ENCODE measurements at regions not wholly inside any gene's neighbourhood (a gene's known extent, or its start where the extent isn't known, plus 50 kb on each side); places are given as distances from the start of the nearest gene placed in this dataset.
A peak's percentile ranks its signal among the peaks of the same experiment; 100 is the strongest.

DNA sequence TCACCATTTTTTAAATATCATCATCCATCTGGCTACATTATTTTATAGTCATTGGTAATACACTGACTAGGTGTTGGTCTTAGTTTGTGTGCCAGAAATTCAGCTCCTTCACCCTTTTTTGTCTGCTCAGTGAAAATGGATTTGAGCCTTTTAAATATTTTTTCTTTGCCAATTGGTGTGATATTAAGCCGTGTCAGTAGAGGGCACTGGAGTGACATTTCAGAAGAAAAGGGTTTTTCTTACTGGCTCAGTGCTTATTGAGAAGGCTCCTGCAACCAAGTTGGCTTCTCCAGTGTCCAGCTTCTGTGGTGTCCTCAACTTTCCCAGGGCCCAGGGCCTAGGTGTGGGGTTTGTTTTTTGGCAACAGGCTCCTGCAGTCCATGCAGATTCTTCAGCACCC is 546.6 kb downstream of the DACH1 start:
- Histone ChIP-seq H3K36me3 (ENCODE audit: insufficient read depth, low read length) (no peaks in the 10 kb centered on the region), H3F3A (ENCODE audit: insufficient read depth, low read length, poor library complexity, severe bottlenecking) (no peaks in the 10 kb centered on the region), H3K79me2 (replicated peaks; ENCODE audit: insufficient read depth, low read length) (no peaks in the 10 kb centered on the region), H3K27ac (ENCODE audit: low read length) (no peak overlapping the region), H2AFZ (ENCODE audit: low read depth, low read length) (no peak overlapping the region), H3K27me3 (ENCODE audit: insufficient read depth, low read depth, low read length) (no peaks in the 10 kb centered on the region), H3K9ac (ENCODE audit: low read length) (no peak overlapping the region), H3K9me2 (ENCODE audit: insufficient read depth, low read length) (no peaks in the 10 kb centered on the region), H3K9me3 (ENCODE audit: low read length) (peaks cover 3% of the 10 kb centered on the region), H3K4me2 (ENCODE audit: low read length) (no peak overlapping the region), H4K20me1 (ENCODE audit: insufficient read depth) (no peaks in the 10 kb centered on the region), H3K4me3 (ENCODE audit: low read length) (no peak overlapping the region)
- TF ChIP-seq MXI1 (conservative IDR thresholded peaks at IDR 0.05; ENCODE audit: poor library complexity, severe bottlenecking), result no peak
- TF ChIP-seq EZH2 (IDR thresholded peaks at IDR 0.05; ENCODE audit: borderline replicate concordance, insufficient read depth, low read length, poor library complexity, severe bottlenecking), result no peak
- TF ChIP-seq TAF1 (IDR thresholded peaks at IDR 0.05; ENCODE audit: low read depth), result no peak

DNA sequence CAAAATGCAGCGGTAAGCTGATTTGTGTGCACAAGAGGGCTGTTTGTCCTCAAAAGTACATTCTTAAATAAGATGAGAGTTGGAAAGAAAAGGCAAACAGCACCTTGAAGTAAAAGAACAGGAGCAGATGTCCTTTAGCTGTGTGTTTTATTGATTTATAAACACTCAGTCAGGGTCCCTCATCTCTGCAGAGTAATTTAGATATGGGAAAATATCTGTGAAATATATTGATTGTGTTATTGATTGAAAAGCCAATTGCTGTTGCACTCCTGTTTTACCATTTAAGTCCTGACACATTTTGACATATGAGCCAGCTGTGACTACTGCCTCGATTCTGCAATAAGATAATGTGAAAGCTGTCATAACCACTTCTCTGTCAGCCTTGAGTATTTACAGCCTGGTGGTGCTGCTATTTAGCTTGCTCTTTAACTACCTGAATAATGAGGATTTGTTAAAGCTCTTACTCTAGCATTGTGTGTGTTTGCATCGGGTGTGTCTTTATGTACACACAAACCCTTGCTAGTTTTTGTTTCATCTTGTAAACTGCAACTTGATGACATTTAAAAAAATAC is 550.1 kb downstream of the DACH1 start:
- Histone ChIP-seq H3K36me3 (ENCODE audit: insufficient read depth, low read length) (no peaks in the 10 kb centered on the region), H3K27ac (ENCODE audit: low read length) (no peak overlapping the region), H3K27me3 (ENCODE audit: insufficient read depth, low read depth, low read length) (no peaks in the 10 kb centered on the region), H2AFZ (ENCODE audit: low read depth, low read length) (no peak overlapping the region), H3F3A (ENCODE audit: insufficient read depth, low read length, poor library complexity, severe bottlenecking) (no peaks in the 10 kb centered on the region), H4K20me1 (ENCODE audit: insufficient read depth) (no peaks in the 10 kb centered on the region), H3K79me2 (replicated peaks; ENCODE audit: insufficient read depth, low read length) (no peaks in the 10 kb centered on the region), H3K4me2 (ENCODE audit: low read length) (no peak overlapping the region), H3K9me2 (ENCODE audit: insufficient read depth, low read length) (no peaks in the 10 kb centered on the region), H3K4me3 (ENCODE audit: low read length) (no peak overlapping the region), H3K9me3 (ENCODE audit: low read length) (peaks cover 3% of the 10 kb centered on the region), H3K9ac (ENCODE audit: low read length) (no peak overlapping the region)
- TF ChIP-seq SMC3 (conservative IDR thresholded peaks at IDR 0.05; ENCODE audit: poor library complexity) (no peak), MXI1 (conservative IDR thresholded peaks at IDR 0.05; ENCODE audit: poor library complexity, severe bottlenecking) (no peak), TAF1 (IDR thresholded peaks at IDR 0.05; ENCODE audit: low read depth) (no peak), REST (IDR thresholded peaks at IDR 0.05; ENCODE audit: borderline replicate concordance) (no peak), EP300 (conservative IDR thresholded peaks at IDR 0.05; ENCODE audit: poor library complexity, severe bottlenecking) (peak; percentile 88), EZH2 (IDR thresholded peaks at IDR 0.05; ENCODE audit: borderline replicate concordance, insufficient read depth, low read length, poor library complexity, severe bottlenecking) (no peak), RAD21 (conservative IDR thresholded peaks at IDR 0.05) (peak; percentile 27), POLR2AphosphoS5 (IDR thresholded peaks at IDR 0.05) (peak; percentile 75)
- TF ChIP-seq, protein P1, sequence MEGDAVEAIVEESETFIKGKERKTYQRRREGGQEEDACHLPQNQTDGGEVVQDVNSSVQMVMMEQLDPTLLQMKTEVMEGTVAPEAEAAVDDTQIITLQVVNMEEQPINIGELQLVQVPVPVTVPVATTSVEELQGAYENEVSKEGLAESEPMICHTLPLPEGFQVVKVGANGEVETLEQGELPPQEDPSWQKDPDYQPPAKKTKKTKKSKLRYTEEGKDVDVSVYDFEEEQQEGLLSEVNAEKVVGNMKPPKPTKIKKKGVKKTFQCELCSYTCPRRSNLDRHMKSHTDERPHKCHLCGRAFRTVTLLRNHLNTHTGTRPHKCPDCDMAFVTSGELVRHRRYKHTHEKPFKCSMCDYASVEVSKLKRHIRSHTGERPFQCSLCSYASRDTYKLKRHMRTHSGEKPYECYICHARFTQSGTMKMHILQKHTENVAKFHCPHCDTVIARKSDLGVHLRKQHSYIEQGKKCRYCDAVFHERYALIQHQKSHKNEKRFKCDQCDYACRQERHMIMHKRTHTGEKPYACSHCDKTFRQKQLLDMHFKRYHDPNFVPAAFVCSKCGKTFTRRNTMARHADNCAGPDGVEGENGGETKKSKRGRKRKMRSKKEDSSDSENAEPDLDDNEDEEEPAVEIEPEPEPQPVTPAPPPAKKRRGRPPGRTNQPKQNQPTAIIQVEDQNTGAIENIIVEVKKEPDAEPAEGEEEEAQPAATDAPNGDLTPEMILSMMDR (IDR thresholded peaks at IDR 0.05; ENCODE audit: poor library complexity, severe bottlenecking), result no peak

Data from neural cell (in vitro differentiated cells).